ENCODE measurements at regions not wholly inside any gene's neighbourhood (a gene's known extent, or its start where the extent isn't known, plus 50 kb on each side); places are given as distances from the start of the nearest gene placed in this dataset.

- no peak for TF ChIP-seq TAF1 (IDR thresholded peaks at IDR 0.05; ENCODE audit: low read depth, low read length)
- TF ChIP-seq POLR2A (IDR thresholded peaks at IDR 0.05; ENCODE audit: low read depth, low read length), result no peak
Observed at GRCh38 chr3:21979706-21980105, 228.7 kb upstream of the ZNF385D start.

All from GM12891 (cell line).